NCI-H2196 treated with DMSO at 0.1 percent for 48 hours (cell line): ENCODE measurements at regions not wholly inside any gene's neighbourhood (a gene's known extent, or its start where the extent isn't known, plus 50 kb on each side); places are given as distances from the start of the nearest gene placed in this dataset.

Experiments
- DNase-seq: peaks from one replicate; lab custom pipeline; 2025; ENCODE audit not compliant: unreplicated experiment; lab: John Stamatoyannopoulos, UW

GRCh38 chr11:103622296-103622695 lies 414.1 kb upstream of the DDI1 start:
- DNase-seq = no peak

DNA sequence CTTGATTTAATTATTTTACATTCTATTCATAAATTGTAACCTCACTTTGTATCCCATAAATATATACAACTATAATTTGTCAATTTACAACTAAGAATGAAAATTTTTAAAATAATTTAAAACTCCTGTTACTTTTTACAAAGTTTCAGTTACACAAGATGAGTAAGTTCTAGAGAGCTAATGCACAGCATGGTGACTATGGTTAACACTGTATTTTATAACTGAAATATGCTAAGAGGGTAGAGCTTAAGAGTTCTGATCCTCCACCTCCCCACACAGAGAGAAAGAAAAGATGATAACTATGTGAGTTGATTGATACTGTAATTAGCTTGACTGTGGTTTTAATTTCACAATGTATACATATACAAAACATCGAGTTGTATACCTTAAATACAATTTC lies 412.5 kb upstream of the DDI1 start:
- no peak for DNase-seq

DNA sequence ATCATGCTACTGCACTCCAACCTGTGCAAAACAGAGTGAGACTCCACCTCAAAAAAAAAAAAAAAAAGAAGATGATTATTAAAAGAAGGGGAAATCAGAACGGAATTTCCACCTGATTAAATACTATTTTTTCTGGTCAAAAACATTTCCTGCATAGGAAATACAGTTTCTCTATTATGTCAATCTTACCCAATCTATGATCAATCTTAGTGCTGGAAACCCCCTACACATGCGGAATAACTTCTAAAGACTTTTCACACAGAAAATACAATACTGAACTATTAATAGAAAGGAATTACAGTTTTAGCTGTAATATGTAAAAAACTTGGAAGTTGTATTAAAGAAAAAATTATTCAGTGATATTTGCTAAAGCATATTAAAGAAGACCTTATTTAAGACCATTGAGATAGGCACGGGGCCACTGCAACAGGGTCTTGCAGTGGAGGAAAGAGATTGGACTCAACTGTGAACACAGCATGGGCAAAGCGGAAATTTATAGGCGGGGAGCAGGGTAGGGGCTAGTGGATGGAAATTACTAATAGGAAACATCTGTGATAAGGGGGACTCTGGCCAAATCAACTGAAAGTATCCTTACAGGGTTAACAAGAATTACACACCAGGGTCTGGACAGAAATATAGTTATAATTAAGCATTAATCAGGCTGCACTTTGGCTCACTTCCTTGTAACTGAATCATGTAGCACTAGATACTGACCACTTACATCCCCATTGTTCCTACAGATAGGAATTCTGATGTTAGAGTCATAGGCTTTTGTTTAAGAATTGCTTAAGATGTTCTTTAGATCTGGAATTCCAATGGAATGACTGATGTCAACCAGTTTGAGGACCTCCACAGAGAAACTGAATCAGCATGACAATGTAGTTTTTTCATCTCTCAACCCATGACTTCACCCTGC lies 411.5 kb upstream of the DDI1 start:
- no peak for DNase-seq

- no peak for DNase-seq
These were observed 410.8 kb upstream of the DDI1 start for GRCh38 chr11:103625624-103625965.

GRCh38 chr11:103628121-103628520 lies 408.3 kb upstream of the DDI1 start:
- no peak for DNase-seq

DNA sequence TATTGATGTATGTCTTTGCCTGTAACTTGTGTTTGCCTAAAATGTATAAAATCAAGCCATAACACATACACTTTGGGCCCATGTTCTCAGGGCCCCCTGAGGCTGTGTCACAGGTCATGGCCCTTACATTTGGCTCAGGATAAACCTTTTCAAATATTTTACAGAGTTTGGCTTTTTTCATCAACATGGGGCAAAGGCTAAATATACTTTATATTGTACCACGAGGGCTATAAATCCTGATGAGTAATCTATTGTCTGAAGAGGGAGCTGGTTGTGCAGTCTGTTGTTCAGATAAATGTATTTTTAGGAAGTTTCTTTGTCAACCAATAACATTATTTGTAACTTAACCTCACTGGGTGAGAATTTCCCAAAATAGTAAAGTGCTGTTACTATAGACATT lies 404.6 kb upstream of the DDI1 start:
- DNase-seq = no peak

DNA sequence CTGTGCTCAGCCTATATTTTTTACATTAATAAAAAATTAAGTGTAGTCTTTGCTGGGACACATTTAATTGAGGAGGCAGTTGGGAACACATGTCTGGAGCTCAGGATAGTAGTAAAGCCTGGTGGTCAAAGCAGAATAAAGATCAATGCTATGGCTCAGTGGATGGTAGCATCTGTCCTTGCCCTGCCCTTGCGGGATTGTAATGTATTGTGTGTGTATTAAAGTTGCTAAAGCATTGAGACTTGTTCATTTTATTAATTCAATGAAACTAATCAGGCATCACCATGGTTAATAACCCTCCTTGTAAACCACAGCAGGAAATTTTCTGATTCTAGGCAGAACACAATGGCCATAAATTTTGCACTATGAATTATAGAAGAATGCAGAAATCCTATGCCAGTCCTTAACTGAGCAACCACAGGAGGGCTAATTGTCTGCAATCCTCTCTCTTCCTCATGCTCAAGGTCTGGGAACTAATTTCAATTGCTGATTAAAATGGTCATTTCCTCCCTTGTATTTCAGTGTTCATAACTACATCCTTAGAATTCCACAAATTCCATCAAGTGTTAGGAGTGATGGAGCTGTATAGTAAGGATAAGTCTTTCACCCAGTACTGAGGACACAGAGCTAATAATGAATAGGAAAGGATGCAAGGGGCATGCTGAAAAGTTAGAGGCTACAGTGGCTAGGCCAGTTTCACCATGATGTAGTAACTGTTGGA lies 403.2 kb upstream of the DDI1 start:
- DNase-seq = no peak

DNA sequence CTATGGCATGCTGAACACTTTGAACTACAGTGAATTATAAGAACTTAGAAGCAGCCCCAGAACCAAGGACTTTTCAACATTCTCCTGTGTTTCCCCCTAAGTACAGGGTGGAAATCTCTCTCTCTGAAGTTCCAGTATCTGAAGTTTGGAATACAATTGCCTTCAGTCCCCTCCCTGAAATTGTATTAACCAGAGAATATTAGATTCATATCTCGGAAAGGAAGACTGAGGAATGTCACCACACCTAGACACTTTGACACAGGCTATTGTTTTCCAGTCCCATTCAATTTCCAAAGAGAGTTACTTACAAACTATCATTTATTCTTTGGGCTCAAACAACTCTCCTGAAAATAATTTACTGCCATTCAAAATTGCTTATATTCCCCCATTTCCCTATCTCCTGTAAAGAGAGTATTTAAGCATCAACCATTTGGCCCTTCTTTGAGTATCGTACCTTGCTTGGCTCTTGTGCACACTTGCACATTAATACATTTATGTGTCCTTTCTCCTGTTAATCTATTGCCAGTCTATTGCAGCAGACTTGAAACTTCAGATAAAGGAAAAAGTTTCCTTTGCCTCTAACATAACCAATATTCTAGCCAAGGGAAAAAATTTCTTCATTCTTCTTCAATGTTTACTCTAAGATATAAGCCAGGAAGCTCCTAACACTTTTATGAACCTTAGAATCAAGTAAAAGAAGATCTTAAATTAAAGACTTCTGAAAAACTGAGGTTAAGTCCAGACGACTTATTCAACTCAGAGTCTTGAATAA lies 402.4 kb upstream of the DDI1 start:
- no peak for DNase-seq

DNA sequence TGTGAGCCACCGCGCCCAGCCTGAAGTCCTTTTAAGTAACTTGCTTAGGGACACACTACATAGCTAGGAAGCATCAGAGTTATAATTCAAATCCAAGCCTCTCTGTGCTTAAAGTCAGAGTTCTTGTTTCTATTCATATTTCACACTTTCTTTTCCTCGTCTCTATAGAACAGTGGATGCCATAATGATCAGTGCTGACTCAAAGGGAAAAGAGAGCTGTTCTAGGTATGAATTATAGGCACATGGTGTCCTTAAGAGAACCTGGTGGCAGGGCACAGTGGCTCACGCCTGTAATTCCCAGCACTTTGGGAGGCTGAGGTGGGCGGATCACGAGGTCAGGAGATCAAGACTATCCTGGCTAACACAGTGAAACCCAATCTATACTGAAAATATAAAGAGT lies 400.2 kb upstream of the DDI1 start:
- DNase-seq = no peak

GRCh38 chr11:103637295-103637694 lies 399.1 kb upstream of the DDI1 start:
- no peak for DNase-seq

DNA sequence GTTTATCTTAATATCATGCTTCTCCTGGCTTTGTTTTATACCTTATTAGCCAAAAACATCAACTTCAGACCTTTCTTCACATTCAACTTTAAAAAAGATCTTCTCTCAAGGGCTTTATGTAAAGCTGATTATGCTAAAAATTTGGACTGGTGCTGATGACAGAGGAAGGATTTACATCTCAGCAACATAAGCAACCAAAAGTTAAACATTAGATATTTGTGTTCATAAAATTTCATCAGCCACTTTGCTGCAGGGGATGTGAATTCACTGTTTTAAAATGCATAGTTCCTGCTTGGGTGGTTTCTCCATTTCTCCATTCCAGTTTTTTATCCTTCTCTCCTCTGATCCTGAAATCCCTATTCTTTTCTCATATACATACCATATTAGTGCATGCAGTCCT lies 398.6 kb upstream of the DDI1 start:
- DNase-seq = no peak

- DNase-seq = no peak
These were observed 391.8 kb upstream of the DDI1 start for GRCh38 chr11:103644676-103645075.

DNA sequence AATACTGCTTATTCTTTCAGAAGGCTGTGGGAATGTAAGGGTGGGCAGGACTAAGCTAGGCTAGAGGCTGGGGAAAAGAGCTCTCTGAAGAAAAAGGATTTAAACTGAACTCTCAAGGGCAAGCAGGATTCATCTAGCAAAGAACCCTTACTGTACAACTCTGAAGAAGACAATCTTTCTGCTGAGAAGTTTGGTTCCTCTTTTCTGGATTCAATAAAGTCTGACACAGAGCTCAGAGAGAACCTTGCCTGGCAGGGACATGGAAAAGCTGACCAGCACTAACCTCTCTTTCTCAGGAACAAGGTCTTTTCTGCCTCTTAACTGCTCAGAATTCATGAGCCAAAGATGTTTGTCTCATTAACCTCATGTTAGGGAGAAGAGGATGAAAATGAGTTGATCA lies 388.4 kb upstream of the DDI1 start:
- DNase-seq = no peak

GRCh38 chr11:103648670-103649400 lies 387.6 kb upstream of the DDI1 start:
- DNase-seq = no peak

DNA sequence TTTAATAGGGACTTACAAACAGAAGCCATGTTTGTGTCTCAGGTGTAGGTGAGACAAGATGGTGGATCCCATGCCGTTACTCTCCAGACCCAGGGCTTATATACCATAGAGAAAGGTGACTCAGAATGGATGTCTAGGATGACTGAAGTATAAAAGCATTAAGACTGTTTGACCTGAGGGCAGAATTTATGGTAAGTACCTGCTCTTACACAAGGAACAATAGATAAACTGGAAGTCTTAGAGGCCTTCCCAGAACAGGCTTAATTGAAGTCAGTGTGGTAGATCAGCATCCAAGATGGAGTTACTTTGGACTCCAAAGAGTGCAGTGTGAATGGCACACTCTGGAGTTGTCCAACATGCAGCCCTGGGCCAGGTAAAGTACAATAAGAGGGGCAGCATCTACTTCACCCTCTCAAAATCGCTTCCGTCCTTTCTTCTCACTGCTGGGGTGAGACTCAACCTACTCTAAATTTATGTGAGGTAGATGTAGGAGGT lies 387.0 kb upstream of the DDI1 start:
- no peak for DNase-seq

- DNase-seq = no peak
These were observed 386.1 kb upstream of the DDI1 start for GRCh38 chr11:103650330-103650729.

DNA sequence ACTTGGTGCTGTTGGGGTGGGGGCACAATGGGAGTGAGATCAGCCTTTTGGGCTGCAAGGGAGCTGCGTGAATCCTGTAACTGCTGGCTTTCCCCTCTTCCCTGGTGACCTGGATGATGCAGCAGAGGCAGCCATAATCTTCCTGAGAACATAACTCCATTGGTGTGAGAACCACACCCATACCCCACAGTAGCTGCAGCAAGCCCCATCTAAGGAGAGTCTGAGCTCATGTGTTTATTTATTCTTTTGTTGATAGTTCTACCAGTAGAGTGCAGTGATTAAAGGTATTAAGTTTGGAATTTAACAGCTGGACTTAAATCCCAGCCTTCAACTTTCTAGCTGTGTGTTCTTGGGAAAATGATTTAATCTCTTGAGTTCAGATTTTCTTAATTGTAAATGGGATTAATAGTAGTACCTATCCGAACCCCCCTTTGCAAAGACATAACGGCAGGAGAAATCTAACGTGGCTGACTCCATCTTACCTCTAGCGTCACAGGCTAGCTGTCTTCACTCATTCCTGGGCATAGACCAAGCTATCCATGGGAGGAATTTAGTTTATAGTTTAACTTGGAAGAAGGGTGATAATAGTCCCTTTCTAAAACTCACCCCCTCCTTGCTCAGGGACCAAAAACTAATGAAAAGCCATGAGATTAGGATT lies 385.0 kb upstream of the DDI1 start:
- no peak for DNase-seq

- no peak for DNase-seq
These were observed 384.4 kb upstream of the DDI1 start for GRCh38 chr11:103652013-103652412.

- DNase-seq = no peak
These were observed 380.1 kb upstream of the DDI1 start for GRCh38 chr11:103656382-103656781.

DNA sequence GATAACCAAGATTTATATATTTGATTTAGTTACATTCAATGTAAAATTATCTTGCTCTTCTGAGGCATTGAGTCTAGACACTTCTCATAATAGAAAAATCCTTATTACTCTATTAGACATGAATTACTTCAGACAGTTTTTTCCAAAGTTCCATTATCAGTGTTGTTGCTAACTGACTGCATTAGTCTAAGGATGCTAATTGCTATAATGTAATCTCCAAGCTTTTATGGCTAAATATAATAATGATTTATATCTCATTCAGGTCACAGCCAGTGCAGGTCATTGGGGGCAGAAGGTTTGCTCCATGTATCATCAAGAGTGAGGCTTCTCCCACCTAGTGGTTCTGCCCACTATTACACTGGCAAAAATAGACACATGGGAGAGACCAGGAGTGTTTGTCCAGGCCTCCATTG lies 377.2 kb upstream of the DDI1 start:
- no peak for DNase-seq
